ENCODE measurements at regions not wholly inside any gene's neighbourhood (a gene's known extent, or its start where the extent isn't known, plus 50 kb on each side); places are given as distances from the start of the nearest gene placed in this dataset.

- ChIA-PET POLR2A (no interaction called here), CTCF (no interaction called here)
- intact Hi-C loops (cut with micrococcal nuclease), result no loop called here
- DNase-seq, result no peak
- H3K4me1 Mint-ChIP-seq (ENCODE audit: low read depth), result no peaks in the 10 kb centered on the region
- peaks cover 6% of the 10 kb centered on the region for H3K27me3 Mint-ChIP-seq
- H3K9me3 Mint-ChIP-seq, result no peaks in the 10 kb centered on the region
- ATAC-seq, result no peak
- H3K36me3 Mint-ChIP-seq (ENCODE audit: low read depth), result no peaks in the 10 kb centered on the region
- H3K4me3 Mint-ChIP-seq, result no peak overlapping the region
- TF ChIP-seq CTCF (IDR thresholded peaks at IDR 0.05), result no peak
- no peak overlapping the region for H3K27ac Mint-ChIP-seq
These were observed 334.1 kb downstream of the TEX29 start for GRCh38 chr13:111654531-111654930.

GRCh38 chr13:111656439-111656838 is 336.0 kb downstream of the TEX29 start:
- Mint-ChIP-seq H3K4me3 (no peak overlapping the region), H3K27me3 (peaks cover 6% of the 10 kb centered on the region), H3K4me1 (ENCODE audit: low read depth) (no peaks in the 10 kb centered on the region), H3K27ac (no peak overlapping the region), H3K9me3 (no peaks in the 10 kb centered on the region), H3K36me3 (ENCODE audit: low read depth) (no peaks in the 10 kb centered on the region)
- no peak for ATAC-seq
- no peak for DNase-seq
- POLR2A ChIA-PET, result no interaction called here
- no peak for TF ChIP-seq CTCF (IDR thresholded peaks at IDR 0.05)
- CTCF ChIA-PET, result no interaction called here
- intact Hi-C loops (cut with micrococcal nuclease), result no loop called here

GRCh38 chr13:111657013-111657412 is 336.6 kb downstream of the TEX29 start:
- DNase-seq, result no peak
- H3K4me3 Mint-ChIP-seq, result no peak overlapping the region
- intact Hi-C loops (cut with micrococcal nuclease), result no loop called here
- no peaks in the 10 kb centered on the region for H3K9me3 Mint-ChIP-seq
- H3K27me3 Mint-ChIP-seq, result peaks cover 6% of the 10 kb centered on the region
- POLR2A ChIA-PET, result no interaction called here
- no peaks in the 10 kb centered on the region for H3K36me3 Mint-ChIP-seq (ENCODE audit: low read depth)
- no peak for TF ChIP-seq CTCF (IDR thresholded peaks at IDR 0.05)
- H3K27ac Mint-ChIP-seq, result no peak overlapping the region
- no peak for ATAC-seq
- CTCF ChIA-PET, result no interaction called here
- no peaks in the 10 kb centered on the region for H3K4me1 Mint-ChIP-seq (ENCODE audit: low read depth)

GRCh38 chr13:111658145-111659100 is 338.0 kb downstream of the TEX29 start:
- Mint-ChIP-seq H3K36me3 (ENCODE audit: low read depth) (no peaks in the 10 kb centered on the region), H3K9me3 (no peaks in the 10 kb centered on the region), H3K27me3 (peaks cover 3% of the 10 kb centered on the region), H3K4me1 (ENCODE audit: low read depth) (no peaks in the 10 kb centered on the region), H3K4me3 (no peak overlapping the region), H3K27ac (no peak overlapping the region)
- ATAC-seq (no peak), DNase-seq (no peak)
- intact Hi-C loops (cut with micrococcal nuclease), result no loop called here
- ChIA-PET POLR2A (no interaction called here), CTCF (no interaction called here)
- TF ChIP-seq CTCF (IDR thresholded peaks at IDR 0.05), result no peak

- TF ChIP-seq CTCF (IDR thresholded peaks at IDR 0.05), result no peak
These were observed 338.9 kb downstream of the TEX29 start for GRCh38 chr13:111659219-111659775.

More at GRCh38 chr13:111659219-111659775, 338.9 kb downstream of the TEX29 start:
- ATAC-seq (no peak), DNase-seq (no peak)
- H3K9me3 Mint-ChIP-seq, result no peaks in the 10 kb centered on the region
- H3K36me3 Mint-ChIP-seq (ENCODE audit: low read depth), result no peaks in the 10 kb centered on the region
- POLR2A ChIA-PET, result no interaction called here
- CTCF ChIA-PET, result no interaction called here
- H3K27ac Mint-ChIP-seq, result no peak overlapping the region
- peaks cover 3% of the 10 kb centered on the region for H3K27me3 Mint-ChIP-seq
- intact Hi-C loops (cut with micrococcal nuclease), result no loop called here
- no peaks in the 10 kb centered on the region for H3K4me1 Mint-ChIP-seq (ENCODE audit: low read depth)
- no peak overlapping the region for H3K4me3 Mint-ChIP-seq
